SJSA1 (cell line): ENCODE measurements at regions not wholly inside any gene's neighbourhood (a gene's known extent, or its start where the extent isn't known, plus 50 kb on each side); places are given as distances from the start of the nearest gene placed in this dataset.

Experiments
- DNase-seq, 2 experiments: peaks; one replicate each; pipeline ENCODE4 v3.0.0-alpha.2; 2015 to 2020; ENCODE audit warnings: low spot score in 2 of 2, low read depth in 1 of 2
- H3K27ac ChIP-seq: fragments of 250-450 bp; sonication (Bioruptor Pico); 2 replicates; pipeline ENCODE4 v1.5.1; 2020; ENCODE audit warnings: mild to moderate bottlenecking, moderate library complexity
- H3K27me3 ChIP-seq: fragments of 250-450 bp; sonication (Bioruptor Pico); replicated peaks from 2 replicates; pipeline ENCODE4 v1.5.1; 2020; ENCODE audit warnings: mild to moderate bottlenecking, moderate library complexity
- H3K36me3 ChIP-seq: fragments of 250-450 bp; sonication (Bioruptor Pico); 2 replicates; pipeline ENCODE4 v1.5.1; 2020; ENCODE audit warnings: mild to moderate bottlenecking
- H3K4me1 ChIP-seq: fragments of 250-450 bp; sonication (Bioruptor Pico); replicated peaks from 2 replicates; pipeline ENCODE4 v1.6.1; 2021; ENCODE audit warnings: mild to moderate bottlenecking
- H3K4me3 ChIP-seq: fragments of 250-450 bp; sonication (Bioruptor Pico); 2 replicates; pipeline ENCODE4 v1.5.1; 2020; ENCODE audit warnings: mild to moderate bottlenecking
- H3K9me3 ChIP-seq: fragments of 250-450 bp; sonication (Bioruptor Pico); replicated peaks from 2 replicates; pipeline ENCODE4 v1.5.1; 2020; ENCODE audit warnings: mild to moderate bottlenecking

GRCh38 chr2:239773228-239774141, 251.7 kb downstream of the NDUFA10 start:
- H3K9me3 ChIP-seq = no peaks in the 10 kb centered on the region
- H3K27me3 ChIP-seq = peaks cover 24% of the 10 kb centered on the region; the same call in 1 of the 2 replicates
- H3K36me3 ChIP-seq = no peaks in the 10 kb centered on the region

GRCh38 chr2:239772721-239773120, 252.4 kb downstream of the NDUFA10 start:
- Histone ChIP-seq H3K27me3 (peaks cover 24% of the 10 kb centered on the region; the same call in 1 of the 2 replicates), H3K4me1 (peaks cover 7% of the 10 kb centered on the region), H3K27ac (no peak overlapping the region), H3K4me3 (no peak overlapping the region), H3K9me3 (no peaks in the 10 kb centered on the region), H3K36me3 (no peaks in the 10 kb centered on the region)
- DNase-seq = peak in 1 of 2 experiments; percentile 36

More at GRCh38 chr2:239773228-239774141, 251.7 kb downstream of the NDUFA10 start:
- peaks cover 7% of the 10 kb centered on the region for H3K4me1 ChIP-seq
- H3K4me3 ChIP-seq = no peak overlapping the region
- H3K27ac ChIP-seq = no peak overlapping the region
- peak in 1 of 2 experiments; percentile 19 for DNase-seq

DNA sequence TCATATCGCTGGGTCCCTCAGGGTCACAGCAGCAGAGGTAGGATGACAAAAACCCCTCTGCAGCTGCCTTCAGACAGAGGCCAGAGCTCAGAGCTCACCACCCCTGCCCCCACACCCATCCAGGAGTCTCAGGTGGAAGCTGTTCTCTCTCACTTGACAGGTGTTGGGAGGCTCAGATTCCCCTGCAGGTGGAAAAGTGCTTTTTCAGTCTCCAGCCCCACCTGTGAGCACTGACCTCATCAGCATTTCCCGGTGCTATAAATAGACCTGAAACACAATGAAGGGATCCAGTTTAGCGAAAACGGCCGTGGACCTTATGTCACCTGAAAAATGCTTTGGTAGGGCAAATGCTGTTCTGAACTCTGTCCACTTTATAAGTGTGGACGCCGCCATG, 254.9 kb downstream of the NDUFA10 start:
- no peaks in the 10 kb centered on the region for H3K9me3 ChIP-seq
- H3K27me3 ChIP-seq = 0 out of 2 replicates have a peak, but pooled peaks cover 13% of the 10 kb centered on the region
- H3K27ac ChIP-seq = no peak overlapping the region
- no peaks in the 10 kb centered on the region for H3K36me3 ChIP-seq
- H3K4me1 ChIP-seq = peaks cover under 1% of the 10 kb centered on the region
- DNase-seq = peak in 1 of 2 experiments; percentile 14
- H3K4me3 ChIP-seq = no peak overlapping the region

DNA sequence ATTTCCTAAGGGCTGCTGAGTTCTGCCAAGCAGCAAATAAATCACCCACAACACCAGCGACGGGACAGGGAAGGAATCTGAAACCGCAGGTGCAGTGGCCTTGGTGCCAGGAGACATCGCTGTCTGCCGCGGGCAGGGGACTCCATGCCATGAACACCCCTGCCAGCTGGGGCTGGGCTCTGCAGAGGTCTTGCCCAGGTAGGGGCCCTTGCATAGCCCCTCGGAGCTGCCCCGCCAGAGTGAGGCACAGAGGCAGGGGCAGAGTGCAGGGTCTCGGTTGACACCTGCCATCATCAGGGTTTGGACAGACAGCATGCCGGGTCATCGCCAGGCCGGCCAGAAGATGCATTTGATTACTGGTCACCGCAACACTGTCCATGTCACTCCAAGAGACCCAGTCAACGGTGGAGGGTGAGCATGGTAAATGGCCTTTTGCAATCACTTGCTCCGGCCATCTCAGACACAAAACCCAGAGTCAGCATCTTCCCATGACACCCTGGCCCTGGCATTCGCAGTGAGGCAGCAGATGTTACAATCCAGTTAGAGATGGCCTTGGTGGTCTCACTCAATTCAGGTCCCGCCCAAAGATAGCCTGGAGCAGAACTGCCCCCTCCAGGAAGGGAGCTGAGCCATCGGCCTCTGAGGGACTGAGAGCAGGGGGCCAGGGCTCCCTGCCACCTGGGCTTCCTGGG, 255.4 kb downstream of the NDUFA10 start:
- Histone ChIP-seq H3K4me1 (no peaks in the 10 kb centered on the region), H3K36me3 (no peaks in the 10 kb centered on the region), H3K27ac (no peak overlapping the region), H3K4me3 (no peak overlapping the region), H3K27me3 (0 out of 2 replicates have a peak, but pooled peaks cover 8% of the 10 kb centered on the region), H3K9me3 (no peaks in the 10 kb centered on the region)
- peak in 1 of 2 experiments; percentile 29 for DNase-seq

DNA sequence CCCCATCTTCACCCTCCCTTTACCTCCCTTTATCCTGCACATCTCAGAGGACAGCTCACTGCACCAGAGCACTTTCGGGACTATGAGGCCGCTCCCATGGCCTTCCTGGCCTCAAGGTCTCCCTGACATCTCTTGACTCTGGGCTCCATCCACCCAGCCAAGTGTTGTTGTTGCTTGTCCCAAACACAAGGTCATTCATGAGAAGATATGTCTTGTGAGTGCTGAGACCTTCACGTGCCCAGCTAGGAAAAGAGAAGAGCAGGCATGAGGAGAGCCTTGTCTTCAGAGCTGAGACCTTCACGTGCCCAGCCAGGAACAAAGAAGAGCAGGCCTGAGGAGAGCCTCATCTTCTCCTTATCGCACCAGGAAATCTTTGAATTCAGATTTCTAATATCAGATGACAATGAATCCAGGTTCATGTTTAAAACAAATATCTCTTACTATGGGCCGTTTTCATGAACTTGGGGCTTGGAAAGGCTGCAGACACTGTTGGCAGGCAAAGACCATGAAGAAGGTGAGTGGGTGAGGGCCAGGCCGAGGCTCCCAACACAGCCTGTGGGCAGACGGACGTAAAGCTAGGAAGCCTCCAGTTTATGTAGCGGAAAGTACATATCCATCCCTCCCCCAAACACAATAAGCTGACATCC, 256.1 kb downstream of the NDUFA10 start:
- 0 out of 2 replicates have a peak, but pooled peaks cover 3% of the 10 kb centered on the region for H3K27me3 ChIP-seq
- H3K9me3 ChIP-seq = no peaks in the 10 kb centered on the region
- no peaks in the 10 kb centered on the region for H3K4me1 ChIP-seq
- DNase-seq = peak in 1 of 2 experiments; percentile 22
- no peaks in the 10 kb centered on the region for H3K36me3 ChIP-seq
- no peak overlapping the region for H3K4me3 ChIP-seq
- no peak overlapping the region for H3K27ac ChIP-seq

DNA sequence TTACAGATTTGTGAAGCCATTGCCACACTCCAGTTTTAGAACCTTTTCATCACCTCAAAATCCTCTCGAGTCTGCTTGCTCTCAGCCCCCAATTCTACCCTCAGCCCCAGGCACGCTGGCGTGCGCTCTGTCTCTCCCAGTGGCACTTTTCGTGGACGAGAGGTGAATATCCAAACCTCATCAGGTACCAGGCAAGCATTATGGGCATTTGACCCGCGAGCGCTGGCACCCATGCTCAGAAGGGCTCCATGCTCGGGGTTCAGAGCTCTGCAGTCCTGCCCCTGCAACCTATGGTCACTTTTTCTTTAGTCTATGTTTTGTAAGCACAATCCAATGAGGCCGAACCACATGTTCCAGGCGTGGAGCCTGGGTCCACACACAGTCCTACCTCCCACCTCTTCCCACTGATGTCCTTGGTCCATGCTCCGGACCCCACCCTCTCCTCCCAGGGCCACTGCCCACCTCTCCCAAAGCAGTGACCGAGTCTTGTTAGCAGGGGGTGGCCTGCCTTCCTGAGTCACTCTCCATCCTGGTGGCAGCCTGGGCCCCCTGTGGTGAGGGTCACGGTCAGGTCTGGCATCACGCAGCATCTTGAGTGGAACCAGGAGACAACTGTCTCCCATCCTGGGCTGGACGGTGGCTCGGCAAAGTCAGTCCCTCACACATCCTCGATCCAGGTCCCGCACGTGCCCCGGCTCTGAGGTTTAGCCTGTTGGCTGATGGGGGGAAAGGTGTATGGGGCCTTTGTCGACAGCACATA, 256.9 kb downstream of the NDUFA10 start:
- Histone ChIP-seq H3K27ac (no peak overlapping the region), H3K27me3 (0 out of 2 replicates have a peak, but pooled peaks cover 3% of the 10 kb centered on the region), H3K9me3 (no peaks in the 10 kb centered on the region), H3K4me1 (no peaks in the 10 kb centered on the region), H3K4me3 (no peak overlapping the region), H3K36me3 (no peaks in the 10 kb centered on the region)
- DNase-seq = peak in 1 of 2 experiments; percentile 33

- Histone ChIP-seq H3K9me3 (no peaks in the 10 kb centered on the region), H3K4me1 (no peaks in the 10 kb centered on the region), H3K4me3 (no peak overlapping the region), H3K27me3 (0 out of 2 replicates have a peak, but pooled peaks cover 3% of the 10 kb centered on the region), H3K36me3 (no peaks in the 10 kb centered on the region), H3K27ac (no peak overlapping the region)
- no peak for DNase-seq
Measured at GRCh38 chr2:239767021-239767905, 257.9 kb downstream of the NDUFA10 start.

- Histone ChIP-seq H3K27me3 (0 out of 2 replicates have a peak, but pooled peaks cover 3% of the 10 kb centered on the region), H3K4me1 (no peaks in the 10 kb centered on the region), H3K4me3 (no peak overlapping the region), H3K27ac (no peak overlapping the region), H3K9me3 (no peaks in the 10 kb centered on the region), H3K36me3 (no peaks in the 10 kb centered on the region)
- DNase-seq = no peak
Measured at GRCh38 chr2:239765911-239766310, 259.2 kb downstream of the NDUFA10 start.

DNA sequence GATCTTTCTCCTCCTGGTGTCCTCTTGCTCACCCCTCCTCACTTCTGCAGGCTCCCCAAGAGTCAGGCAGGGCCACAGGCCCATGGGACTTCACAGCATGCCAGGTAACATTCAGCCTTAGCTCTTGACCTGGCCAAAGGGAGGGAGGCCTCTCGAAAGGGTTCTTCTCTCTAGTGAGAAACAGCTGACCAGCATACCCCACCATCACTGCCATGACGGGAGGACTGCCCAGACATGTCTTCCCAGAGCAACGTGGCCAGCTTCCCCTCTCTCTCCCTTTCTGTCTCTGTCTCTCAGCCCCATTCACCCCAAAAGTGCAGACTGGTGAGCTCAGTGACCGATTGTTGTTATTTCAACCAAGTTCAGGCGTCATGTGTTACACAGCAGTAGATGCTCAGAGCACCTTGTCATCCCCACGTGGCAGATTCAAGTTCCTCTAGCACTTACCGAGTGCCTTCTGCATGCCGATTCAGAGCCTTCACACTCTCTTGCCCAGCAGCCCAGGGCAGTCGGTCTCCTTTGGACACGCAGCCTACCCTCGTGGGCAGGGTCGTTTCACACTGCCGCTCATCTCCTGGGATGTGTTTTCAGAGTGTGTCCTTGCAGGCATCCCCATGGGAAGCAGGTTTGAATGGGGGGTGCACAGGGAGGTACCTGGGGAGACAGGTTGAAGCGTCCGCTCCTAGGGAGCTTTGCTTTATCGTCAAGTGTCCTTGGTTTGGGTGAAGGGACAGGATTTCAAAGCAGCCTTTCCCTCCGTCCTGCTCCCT, 259.9 kb downstream of the NDUFA10 start:
- Histone ChIP-seq H3K4me1 (no peaks in the 10 kb centered on the region), H3K27ac (no peak overlapping the region), H3K36me3 (no peaks in the 10 kb centered on the region), H3K27me3 (0 out of 2 replicates have a peak, but pooled peaks cover 3% of the 10 kb centered on the region), H3K9me3 (no peaks in the 10 kb centered on the region), H3K4me3 (no peak overlapping the region)
- no peak for DNase-seq

DNA sequence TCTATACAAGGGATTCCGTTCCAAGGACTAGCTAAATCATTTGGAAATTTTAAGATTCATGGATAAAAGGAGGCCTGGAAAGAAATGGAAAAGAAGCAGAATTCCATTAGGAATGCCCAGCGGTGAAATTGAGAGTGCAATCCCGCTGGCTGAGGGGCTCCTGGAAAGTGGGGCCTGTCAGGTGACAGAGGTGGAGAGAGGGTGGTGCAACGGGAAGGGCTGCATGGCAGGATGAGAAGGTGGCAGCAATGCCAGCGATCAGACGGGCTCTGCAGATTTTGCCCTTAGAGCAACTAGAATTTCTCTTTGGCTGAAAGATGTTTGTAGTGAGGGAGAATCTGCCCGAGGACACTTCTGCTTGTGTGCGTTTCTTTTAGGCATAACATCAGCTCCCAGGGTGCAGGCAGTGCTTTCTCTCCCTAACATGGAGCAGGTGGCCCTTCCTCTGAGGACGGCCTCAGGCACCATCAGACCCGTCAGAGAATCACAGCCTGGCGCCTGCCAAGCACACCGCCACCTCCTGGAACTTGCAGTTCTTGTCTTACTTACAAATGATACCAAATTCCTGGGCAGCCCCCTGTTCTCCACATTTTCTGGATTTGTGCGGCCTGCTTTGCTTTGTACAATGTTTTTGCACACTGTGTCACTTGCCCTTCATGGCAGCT, 261.6 kb downstream of the NDUFA10 start:
- H3K27me3 ChIP-seq = no peaks in the 10 kb centered on the region
- H3K36me3 ChIP-seq = no peaks in the 10 kb centered on the region
- no peak overlapping the region for H3K27ac ChIP-seq
- peak in 1 of 2 experiments; percentile 42 for DNase-seq
- H3K9me3 ChIP-seq = no peaks in the 10 kb centered on the region
- peaks cover 5% of the 10 kb centered on the region for H3K4me1 ChIP-seq
- H3K4me3 ChIP-seq = no peak overlapping the region

GRCh38 chr2:239762655-239763269, 262.4 kb downstream of the NDUFA10 start:
- H3K9me3 ChIP-seq = no peaks in the 10 kb centered on the region

More at GRCh38 chr2:239762655-239763269, 262.4 kb downstream of the NDUFA10 start:
- no peak overlapping the region for H3K27ac ChIP-seq
- no peak for DNase-seq
- H3K4me1 ChIP-seq = peaks cover 13% of the 10 kb centered on the region
- H3K36me3 ChIP-seq = no peaks in the 10 kb centered on the region
- no peaks in the 10 kb centered on the region for H3K27me3 ChIP-seq
- H3K4me3 ChIP-seq = no peak overlapping the region
